ENCODE measurements at regions not wholly inside any gene's neighbourhood (a gene's known extent, or its start where the extent isn't known, plus 50 kb on each side); places are given as distances from the start of the nearest gene placed in this dataset.

GRCh38 chr13:58434943-58435342 is 803.4 kb downstream of the PCDH17 start:
- no peak for TF ChIP-seq EGR1 (IDR thresholded peaks at IDR 0.05; ENCODE audit: borderline replicate concordance in 1 of 2, low read depth in 2 of 2, low read length in 2 of 2)
- TF ChIP-seq CHD4 (IDR thresholded peaks at IDR 0.05): no peak
- no peak for TF ChIP-seq HCFC1 (IDR thresholded peaks at IDR 0.05; ENCODE audit: low read length)
- TF ChIP-seq ZNF687 (IDR thresholded peaks at IDR 0.05): no peak
- TF ChIP-seq MXI1 (IDR thresholded peaks at IDR 0.05; ENCODE audit: low read depth, low read length): no peak
- TF ChIP-seq ATF3 (IDR thresholded peaks at IDR 0.05; ENCODE audit: borderline replicate concordance, extremely low read depth, low read depth, low read length): no peak
- TF ChIP-seq EZH2 (IDR thresholded peaks at IDR 0.05; ENCODE audit: borderline replicate concordance, control insufficient read depth, low read depth, low read length): no peak
- TF ChIP-seq FOXM1 (IDR thresholded peaks at IDR 0.05; ENCODE audit: low read depth, low read length): no peak
- TF ChIP-seq ZZZ3 (IDR thresholded peaks at IDR 0.05; ENCODE audit: control insufficient read depth, insufficient read length, low read depth): no peak
- TF ChIP-seq RFX5 (IDR thresholded peaks at IDR 0.05; ENCODE audit: low read depth, low read length): no peak
- TF ChIP-seq YY1 (IDR thresholded peaks at IDR 0.05; ENCODE audit: low read depth, low read length): no peak
